GM19395 (cell line): ENCODE measurements at regions not wholly inside any gene's neighbourhood (a gene's known extent, or its start where the extent isn't known, plus 50 kb on each side); places are given as distances from the start of the nearest gene placed in this dataset.

Experiments
- ATAC-seq: cut with Tn5 transposase; IDR thresholded peaks from one replicate; pipeline ENCODE4 v1.9.1; 2021; ENCODE audit warnings: mild to moderate bottlenecking, moderate library complexity; ENCODE audit not compliant: unreplicated experiment

- ATAC-seq = no peak
These were observed 389.6 kb upstream of the HS6ST1 start for GRCh38 chr2:128708106-128708816.

- ATAC-seq = no peak
These were observed 391.6 kb upstream of the HS6ST1 start for GRCh38 chr2:128710242-128710641.

- no peak for ATAC-seq
These were observed 392.1 kb upstream of the HS6ST1 start for GRCh38 chr2:128710729-128711128.

GRCh38 chr2:128714285-128714684, 395.6 kb upstream of the HS6ST1 start:
- ATAC-seq = no peak

- no peak for ATAC-seq
These were observed 396.2 kb upstream of the HS6ST1 start for GRCh38 chr2:128714851-128715312.

- ATAC-seq = no peak
These were observed 396.7 kb upstream of the HS6ST1 start for GRCh38 chr2:128715360-128715759.

GRCh38 chr2:128716299-128716721, 397.6 kb upstream of the HS6ST1 start:
- ATAC-seq = no peak

- ATAC-seq = no peak
These were observed 399.4 kb upstream of the HS6ST1 start for GRCh38 chr2:128717758-128718710.

- no peak for ATAC-seq
These were observed 401.7 kb upstream of the HS6ST1 start for GRCh38 chr2:128720080-128721022.

GRCh38 chr2:128721096-128721495, 402.4 kb upstream of the HS6ST1 start:
- no peak for ATAC-seq

- ATAC-seq = no peak
These were observed 403.8 kb upstream of the HS6ST1 start for GRCh38 chr2:128722489-128722888.

- ATAC-seq = no peak
These were observed 405.9 kb upstream of the HS6ST1 start for GRCh38 chr2:128724547-128724946.

- no peak for ATAC-seq
These were observed 406.3 kb upstream of the HS6ST1 start for GRCh38 chr2:128724972-128725371.

GRCh38 chr2:128726236-128726635, 407.6 kb upstream of the HS6ST1 start:
- ATAC-seq = no peak

- ATAC-seq = peak; percentile 56
These were observed 408.2 kb upstream of the HS6ST1 start for GRCh38 chr2:128726911-128727310.

GRCh38 chr2:128727404-128727803, 408.7 kb upstream of the HS6ST1 start:
- peak; percentile 74 for ATAC-seq

GRCh38 chr2:128727914-128728313, 409.2 kb upstream of the HS6ST1 start:
- ATAC-seq = no peak

- ATAC-seq = no peak
These were observed 410.4 kb upstream of the HS6ST1 start for GRCh38 chr2:128729051-128729450.

- ATAC-seq = no peak
These were observed 413.5 kb upstream of the HS6ST1 start for GRCh38 chr2:128731994-128732650.

- peak; percentile 35 for ATAC-seq
These were observed 414.3 kb upstream of the HS6ST1 start for GRCh38 chr2:128732976-128733431.
